G401 (cell line): ENCODE measurements at regions not wholly inside any gene's neighbourhood (a gene's known extent, or its start where the extent isn't known, plus 50 kb on each side); places are given as distances from the start of the nearest gene placed in this dataset.

Experiments
- DNase-seq: peaks from one replicate; pipeline ENCODE4 v3.0.0-alpha.2; 2015; ENCODE audit warnings: low spot score
- in situ Hi-C: cut with HindIII; loops from 2 replicates; pipeline ENCODE4 v1.10.0; 2016; ENCODE audit warnings: low sequenced_read_pairs, mixed read lengths

DNA sequence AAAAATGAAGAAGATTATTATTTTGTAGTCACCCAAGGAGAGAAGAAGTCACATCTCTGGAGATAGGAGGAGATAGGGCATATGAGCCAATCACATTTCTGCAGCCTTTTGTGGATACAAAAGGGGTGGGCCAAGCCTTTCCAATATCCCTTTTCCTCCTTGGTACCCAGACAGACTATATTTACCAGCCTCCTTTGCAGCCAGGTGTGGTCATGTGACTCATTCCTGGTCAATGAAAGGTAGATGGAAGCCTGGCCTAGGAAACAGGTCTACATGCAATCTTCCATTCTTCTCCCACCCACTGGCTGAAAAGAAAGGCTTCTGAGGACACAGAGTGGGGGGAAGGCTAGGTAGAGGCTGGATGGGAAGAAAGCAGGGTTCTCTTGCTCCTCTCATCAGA, 58.1 kb upstream of the ERG start:
- in situ Hi-C loops: no loop called here
- no peak for DNase-seq

DNA sequence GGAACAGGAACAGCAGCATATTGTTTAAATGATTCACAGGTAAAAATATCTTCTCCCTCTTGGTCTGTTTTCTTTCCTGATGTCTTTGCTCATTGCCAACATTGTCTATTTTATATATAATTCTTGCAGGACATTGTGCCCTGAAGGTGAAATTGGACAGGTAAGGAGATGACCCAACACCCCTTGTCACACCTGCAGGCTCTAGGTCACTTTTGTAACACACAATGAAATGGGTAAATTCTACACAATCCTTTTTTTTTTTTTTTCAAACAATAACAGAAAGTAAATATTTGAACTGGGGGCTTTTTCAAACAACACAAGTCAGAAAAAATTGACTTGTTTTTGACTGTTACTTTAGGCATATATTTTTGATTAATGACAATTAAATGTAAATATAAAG, 62.9 kb upstream of the ERG start:
- in situ Hi-C loops: no loop called here
- DNase-seq: no peak

DNA sequence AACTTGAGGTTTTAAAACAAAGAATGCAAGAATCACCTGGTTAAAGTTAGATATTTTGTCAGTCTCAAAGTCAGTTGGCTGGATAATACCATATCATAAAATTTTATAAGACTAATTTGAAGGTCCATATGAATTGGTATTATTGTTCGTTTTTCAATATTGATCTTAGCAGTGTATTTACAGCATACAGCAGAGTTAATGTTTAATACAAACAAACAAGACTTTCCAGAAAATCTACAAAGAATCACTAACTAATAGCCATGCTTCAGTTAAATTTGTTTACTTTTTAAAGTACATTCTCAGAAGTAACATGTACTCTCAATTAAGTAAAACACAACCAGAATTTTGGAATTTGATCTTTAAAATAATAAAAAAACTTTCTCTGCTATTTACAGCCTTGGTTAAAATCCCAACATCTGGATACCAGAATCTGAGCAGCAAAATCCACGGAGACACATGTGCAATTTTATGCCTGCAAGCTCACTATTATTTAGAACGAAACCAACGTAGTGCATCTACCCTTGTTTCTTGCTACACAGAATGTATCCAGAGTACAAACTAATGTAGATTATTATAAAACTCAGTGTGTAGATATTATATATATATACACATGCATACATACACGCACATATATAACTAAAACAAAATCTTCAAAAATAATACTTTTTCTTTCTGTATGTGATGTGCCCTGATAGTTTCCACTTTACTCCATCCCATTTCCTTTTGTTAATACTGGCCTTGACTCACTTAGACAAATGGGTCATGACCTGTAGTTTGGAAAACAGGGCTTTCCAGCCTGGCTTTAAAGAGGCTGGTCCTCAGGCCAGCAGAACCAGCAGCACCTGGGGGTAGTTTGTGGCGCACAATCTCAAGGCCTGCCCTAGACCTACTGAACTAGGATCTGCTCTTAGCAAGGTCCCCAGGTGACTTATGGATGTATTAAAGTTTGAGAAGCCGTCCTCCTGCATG, 63.6 kb upstream of the ERG start:
- in situ Hi-C loops: no loop called here
- no peak for DNase-seq

- no peak for DNase-seq
- in situ Hi-C loops: no loop called here
Observed at GRCh38 chr21:38567335-38567969, 69.2 kb upstream of the ERG start.

DNA sequence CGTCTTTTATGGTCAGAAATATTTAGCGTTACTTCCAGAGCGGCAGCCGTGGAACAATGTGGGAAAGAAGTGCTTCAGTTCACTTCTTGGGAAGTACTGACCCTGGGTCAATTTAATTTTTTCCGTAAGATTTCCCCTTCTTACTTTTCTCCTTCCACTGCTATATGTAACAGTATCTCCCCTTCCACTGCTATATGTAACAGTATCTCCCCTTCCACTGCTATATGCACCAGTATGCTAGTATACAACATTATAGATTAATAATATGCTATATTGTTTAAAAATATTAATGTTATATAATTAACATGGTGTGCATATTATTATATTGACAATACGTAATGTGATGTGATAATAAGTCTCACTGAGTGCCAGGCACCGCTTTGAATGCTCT, 69.7 kb upstream of the ERG start:
- in situ Hi-C loops: no loop called here
- DNase-seq: no peak

DNA sequence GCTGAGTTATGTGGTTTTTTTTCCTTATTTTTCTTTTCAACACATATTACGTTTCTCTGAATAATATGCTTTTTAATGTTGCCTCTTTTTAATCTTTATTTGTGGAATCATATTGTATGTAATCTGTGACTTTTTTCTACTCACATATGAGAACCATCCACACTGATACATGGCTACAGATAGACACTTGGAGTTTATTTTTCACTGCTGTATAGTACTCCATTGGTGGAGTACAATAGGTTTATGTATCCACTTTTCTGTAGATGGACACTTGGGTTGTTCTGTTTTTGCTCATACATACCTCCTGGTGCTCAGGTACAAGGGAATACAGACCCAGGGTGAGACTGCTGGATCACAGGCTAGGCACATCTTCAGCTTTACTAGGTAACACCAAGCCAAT, 71.5 kb upstream of the ERG start:
- in situ Hi-C loops: no loop called here
- no peak for DNase-seq

GRCh38 chr21:38570596-38570995, 72.3 kb upstream of the ERG start:
- no peak for DNase-seq
- in situ Hi-C loops: no loop called here

DNA sequence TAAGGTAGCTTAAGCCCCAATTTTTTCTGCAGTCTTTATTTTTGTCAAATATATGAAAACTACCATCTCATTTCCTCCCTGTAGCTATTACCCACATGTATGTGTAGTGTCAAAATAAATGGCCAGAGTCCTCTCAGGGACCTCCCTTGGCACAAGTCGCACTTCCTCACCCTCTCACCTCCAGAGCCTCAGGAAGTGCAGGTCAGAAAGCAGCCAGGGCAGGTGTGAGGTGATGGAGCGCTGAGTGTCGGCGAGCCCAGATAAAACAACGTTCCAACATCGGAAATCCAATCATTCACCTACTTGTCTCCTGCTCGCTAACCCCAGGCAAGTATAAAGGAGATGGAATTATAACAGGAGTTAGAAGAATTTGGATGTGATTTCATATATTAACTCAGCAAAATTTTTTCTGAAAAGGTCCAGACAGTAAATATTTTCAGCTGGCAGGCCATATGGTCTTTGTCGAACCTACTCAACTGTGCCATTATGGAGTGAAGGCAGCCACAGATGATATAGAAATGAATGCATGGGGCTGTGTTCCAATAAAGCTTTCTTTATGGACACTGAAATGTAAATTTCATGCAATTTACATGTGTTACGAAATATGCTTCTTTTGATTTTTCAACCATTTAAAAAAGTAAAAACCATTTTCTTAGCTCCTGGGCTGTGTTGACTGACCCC, 76.8 kb upstream of the ERG start:
- no peak for DNase-seq
- in situ Hi-C loops: no loop called here

DNA sequence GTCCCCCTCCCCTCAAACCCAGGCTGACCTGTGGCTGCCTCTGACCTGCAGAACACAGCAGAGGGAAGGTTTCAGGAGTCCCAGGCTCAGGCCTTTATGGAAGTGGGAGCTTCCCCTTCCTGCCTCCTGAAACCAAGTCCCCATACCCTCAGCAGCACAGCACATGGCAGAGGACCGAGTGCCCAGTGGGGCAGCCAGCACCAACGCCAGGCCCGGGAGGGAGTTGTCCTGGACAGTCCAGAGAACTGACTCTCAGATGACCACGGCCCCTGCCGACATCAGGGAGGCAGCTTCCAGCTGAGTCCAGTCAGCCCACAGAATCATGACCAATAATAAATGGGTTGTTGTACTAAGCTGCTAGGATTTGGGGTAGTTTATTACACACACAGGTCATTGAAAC, 79.6 kb upstream of the ERG start:
- no peak for DNase-seq
- in situ Hi-C loops: no loop called here

GRCh38 chr21:38590449-38591217, 92.4 kb upstream of the ERG start:
- DNase-seq: no peak
- in situ Hi-C loops: no loop called here

- in situ Hi-C loops: no loop called here
- no peak for DNase-seq
Observed at GRCh38 chr21:38591218-38591537, 92.9 kb upstream of the ERG start.

DNA sequence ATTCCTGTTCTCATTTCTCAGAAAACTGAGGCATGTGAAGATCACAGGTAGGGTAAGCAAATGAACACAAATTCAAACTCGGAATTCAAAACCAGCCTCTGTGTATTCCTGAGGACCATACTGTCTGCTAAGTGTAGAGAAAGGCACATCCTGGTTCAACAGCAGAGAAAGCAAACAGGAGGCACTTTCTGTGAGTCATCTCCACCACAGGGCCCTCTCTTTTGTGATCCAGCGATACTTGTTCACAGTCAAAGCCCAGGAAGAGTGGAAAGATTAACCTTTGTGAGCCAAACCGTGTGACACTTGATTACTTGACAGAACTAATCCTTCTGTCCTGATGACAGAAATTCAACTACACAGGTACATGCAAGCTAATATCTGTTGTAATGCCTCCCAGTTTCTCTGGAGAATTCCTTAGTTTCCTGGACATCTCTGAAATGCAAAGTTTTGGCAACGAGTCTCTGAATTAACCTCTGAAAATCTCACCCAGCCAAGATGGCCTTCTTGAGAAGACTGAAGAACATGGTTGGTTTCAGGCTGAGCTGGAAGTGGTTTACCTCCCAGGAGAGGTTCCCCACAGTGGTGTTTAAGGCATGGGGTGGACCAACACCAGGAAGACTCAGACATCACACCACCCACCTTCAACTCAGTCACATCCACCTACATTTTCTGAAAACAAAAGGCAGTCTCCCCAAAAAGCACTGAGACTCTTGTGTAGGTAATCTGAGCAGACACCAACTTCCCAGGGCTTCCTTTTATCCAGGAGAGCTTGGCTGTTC, 98.2 kb upstream of the ERG start:
- no peak for DNase-seq
- in situ Hi-C loops: no loop called here

- in situ Hi-C loops: no loop called here
- no peak for DNase-seq
Observed at GRCh38 chr21:38597421-38597820, 99.1 kb upstream of the ERG start.

DNA sequence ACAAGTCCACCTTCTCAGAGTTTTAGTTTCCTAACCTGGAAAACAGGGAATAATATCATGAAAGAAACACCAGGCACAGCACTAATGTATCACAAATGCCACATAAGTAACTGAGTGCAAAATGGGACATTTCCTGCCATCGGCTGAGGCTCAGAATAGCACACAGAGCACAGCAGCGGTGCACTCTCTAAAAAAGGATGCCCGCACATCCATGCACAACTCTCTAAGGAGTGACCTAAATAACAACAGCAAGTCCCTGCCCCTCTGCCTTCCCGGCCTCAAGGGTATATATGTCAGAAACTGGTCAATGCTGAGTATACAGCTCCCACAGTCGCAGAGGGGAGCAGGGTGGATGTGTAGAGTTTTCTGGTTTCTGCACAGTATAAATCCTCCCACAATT, 100.1 kb upstream of the ERG start:
- in situ Hi-C loops: no loop called here
- no peak for DNase-seq

GRCh38 chr21:38599381-38599975, 101.2 kb upstream of the ERG start:
- DNase-seq: no peak
- in situ Hi-C loops: no loop called here

- in situ Hi-C loops: no loop called here
- no peak for DNase-seq
Observed at GRCh38 chr21:38600106-38600505, 101.8 kb upstream of the ERG start.

GRCh38 chr21:38605236-38605635, 107.0 kb upstream of the ERG start:
- in situ Hi-C loops: no loop called here
- no peak for DNase-seq

- in situ Hi-C loops: no loop called here
Observed at GRCh38 chr21:38609580-38609979, 111.3 kb upstream of the ERG start.

More at GRCh38 chr21:38609580-38609979, 111.3 kb upstream of the ERG start:
- DNase-seq: no peak
